Neural progenitor cell (in vitro differentiated cells): ENCODE measurements at regions not wholly inside any gene's neighbourhood (a gene's known extent, or its start where the extent isn't known, plus 50 kb on each side); places are given as distances from the start of the nearest gene placed in this dataset.
A peak's percentile ranks its signal among the peaks of the same experiment; 100 is the strongest.

Source experiments
- DNase-seq: peaks from one replicate; pipeline ENCODE4 v3.0.0-alpha.2; 2016; ENCODE audit warnings: low spot score
- H2AFZ ChIP-seq: fragments of 200-600 bp; sonication (generic); replicated peaks from 2 replicates; pipeline ENCODE4 v1.6.1; 2016; ENCODE audit warnings: antibody characterized with exemption
- H3F3A ChIP-seq: fragments of 200-600 bp; sonication (generic); 2 replicates; pipeline ENCODE4 v1.6.1; 2016; ENCODE audit warnings: antibody characterized with exemption, low read depth
- H3K27ac ChIP-seq: fragments of 200-600 bp; sonication (generic); 2 replicates; pipeline ENCODE4 v1.5.1; 2016; ENCODE audit warnings: mild to moderate bottlenecking
- H3K27me3 ChIP-seq: fragments of 200-600 bp; sonication (generic); 2 replicates; pipeline ENCODE4 v1.6.1; 2016; ENCODE audit warnings: mild to moderate bottlenecking, moderate library complexity
- H3K36me3 ChIP-seq: fragments of 200-600 bp; sonication (generic); 2 replicates; pipeline ENCODE4 v1.5.1; 2016
- H3K4me1 ChIP-seq: fragments of 200-600 bp; sonication (generic); 2 replicates; pipeline ENCODE4 v1.6.1; 2016; ENCODE audit warnings: mixed run types
- H3K4me2 ChIP-seq: fragments of 200-600 bp; sonication (generic); 2 replicates; pipeline ENCODE4 v1.6.1; 2016
- H3K4me3 ChIP-seq: fragments of 200-600 bp; sonication (generic); 2 replicates; pipeline ENCODE4 v1.5.1; 2016
- H3K79me2 ChIP-seq: fragments of 200-600 bp; sonication (generic); 2 replicates; pipeline ENCODE4 v1.6.1; 2016; ENCODE audit warnings: low read depth
- H3K9ac ChIP-seq: fragments of 200-600 bp; sonication (generic); 2 replicates; pipeline ENCODE4 v1.6.1; 2016
- H3K9me3 ChIP-seq: fragments of 200-600 bp; sonication (generic); 2 replicates; pipeline ENCODE4 v1.5.1; 2016; ENCODE audit warnings: low read depth
- H4K20me1 ChIP-seq: fragments of 200-600 bp; sonication (generic); 2 replicates; pipeline ENCODE4 v1.6.1; 2016; ENCODE audit warnings: low read depth
- H3K27ac Mint-ChIP-seq: 3 replicates; pipeline ENCODE4 v1.8.0; 2021; ENCODE audit warnings: mixed read lengths
- H3K27me3 Mint-ChIP-seq: 2 replicates; pipeline ENCODE4 v1.8.0; 2022; ENCODE audit warnings: low read depth, mild to moderate bottlenecking, inconsistent platforms, moderate library complexity, mixed read lengths; ENCODE audit not compliant: insufficient read depth
- H3K36me3 Mint-ChIP-seq: 3 replicates; pipeline ENCODE4 v1.8.0; 2021; ENCODE audit warnings: mixed read lengths
- H3K4me1 Mint-ChIP-seq: 3 replicates; pipeline ENCODE4 v1.8.0; 2021; ENCODE audit warnings: mixed read lengths
- H3K4me3 Mint-ChIP-seq: 3 replicates; pipeline ENCODE4 v1.8.0; 2021; ENCODE audit warnings: mild to moderate bottlenecking, moderate library complexity, mixed read lengths
- H3K9me3 Mint-ChIP-seq: 3 replicates; pipeline ENCODE4 v1.8.0; 2020; ENCODE audit warnings: mixed read lengths
- EZH2 ChIP-seq: fragments of 200-600 bp; sonication (generic); IDR thresholded peaks from 2 replicates; pipeline ENCODE4 v1.6.1; 2017; ENCODE audit warnings: antibody characterized with exemption, mild to moderate bottlenecking, moderate library complexity
- EZH2phosphoT487 ChIP-seq: fragments of 200-600 bp; sonication (generic); IDR thresholded peaks from 2 replicates; pipeline ENCODE4 v1.6.1; 2017; ENCODE audit warnings: antibody characterized with exemption
- TF ChIP-seq, protein P1 (sequence below): fragments of 200-600 bp; sonication (generic); IDR thresholded peaks from 2 replicates; pipeline ENCODE4 v1.5.1; 2017; ENCODE audit warnings: antibody characterized with exemption, mild to moderate bottlenecking

DNA sequence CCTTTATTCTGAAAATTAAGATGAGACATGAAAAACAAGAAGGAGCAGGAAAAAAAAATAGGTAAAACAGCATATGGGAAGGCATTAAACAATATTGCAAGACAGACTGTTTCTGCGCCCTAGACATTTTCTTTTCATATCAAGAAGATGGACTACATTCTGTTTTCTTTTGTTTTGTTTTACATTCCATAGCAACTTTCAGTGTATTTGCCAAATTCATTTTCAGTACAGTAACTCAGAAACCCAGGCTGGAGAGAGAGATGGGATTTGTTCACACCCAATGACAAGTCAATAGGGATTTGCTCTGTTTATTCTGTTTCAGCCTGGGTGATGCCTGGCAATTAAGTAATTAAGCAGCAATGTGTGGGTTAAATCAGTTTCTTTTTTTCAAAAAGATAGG, 892.8 kb upstream of the DIAPH2 start:
- Mint-ChIP-seq H3K27ac (no peak overlapping the region), H3K9me3 (no peaks in the 10 kb centered on the region), H3K27me3 (no peaks in the 10 kb centered on the region), H3K4me3 (no peak overlapping the region), H3K36me3 (no peaks in the 10 kb centered on the region), H3K4me1 (no peaks in the 10 kb centered on the region)
- H3K4me2 ChIP-seq, result no peak overlapping the region
- H3K9ac ChIP-seq, result no peak overlapping the region
- no peaks in the 10 kb centered on the region for H3K27me3 ChIP-seq
- no peak overlapping the region for H2AFZ ChIP-seq
- no peaks in the 10 kb centered on the region for H3K79me2 ChIP-seq
- no peaks in the 10 kb centered on the region for H4K20me1 ChIP-seq
- H3K27ac ChIP-seq, result no peak overlapping the region
- DNase-seq, result no peak
- TF ChIP-seq, protein P1, sequence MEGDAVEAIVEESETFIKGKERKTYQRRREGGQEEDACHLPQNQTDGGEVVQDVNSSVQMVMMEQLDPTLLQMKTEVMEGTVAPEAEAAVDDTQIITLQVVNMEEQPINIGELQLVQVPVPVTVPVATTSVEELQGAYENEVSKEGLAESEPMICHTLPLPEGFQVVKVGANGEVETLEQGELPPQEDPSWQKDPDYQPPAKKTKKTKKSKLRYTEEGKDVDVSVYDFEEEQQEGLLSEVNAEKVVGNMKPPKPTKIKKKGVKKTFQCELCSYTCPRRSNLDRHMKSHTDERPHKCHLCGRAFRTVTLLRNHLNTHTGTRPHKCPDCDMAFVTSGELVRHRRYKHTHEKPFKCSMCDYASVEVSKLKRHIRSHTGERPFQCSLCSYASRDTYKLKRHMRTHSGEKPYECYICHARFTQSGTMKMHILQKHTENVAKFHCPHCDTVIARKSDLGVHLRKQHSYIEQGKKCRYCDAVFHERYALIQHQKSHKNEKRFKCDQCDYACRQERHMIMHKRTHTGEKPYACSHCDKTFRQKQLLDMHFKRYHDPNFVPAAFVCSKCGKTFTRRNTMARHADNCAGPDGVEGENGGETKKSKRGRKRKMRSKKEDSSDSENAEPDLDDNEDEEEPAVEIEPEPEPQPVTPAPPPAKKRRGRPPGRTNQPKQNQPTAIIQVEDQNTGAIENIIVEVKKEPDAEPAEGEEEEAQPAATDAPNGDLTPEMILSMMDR, result no peak
- TF ChIP-seq EZH2phosphoT487, result no peak
- TF ChIP-seq EZH2, result no peak
- H3F3A ChIP-seq, result no peaks in the 10 kb centered on the region
- H3K9me3 ChIP-seq, result no peaks in the 10 kb centered on the region
- H3K4me3 ChIP-seq, result no peak overlapping the region
- H3K4me1 ChIP-seq, result no peaks in the 10 kb centered on the region
- H3K36me3 ChIP-seq, result no peaks in the 10 kb centered on the region

DNA sequence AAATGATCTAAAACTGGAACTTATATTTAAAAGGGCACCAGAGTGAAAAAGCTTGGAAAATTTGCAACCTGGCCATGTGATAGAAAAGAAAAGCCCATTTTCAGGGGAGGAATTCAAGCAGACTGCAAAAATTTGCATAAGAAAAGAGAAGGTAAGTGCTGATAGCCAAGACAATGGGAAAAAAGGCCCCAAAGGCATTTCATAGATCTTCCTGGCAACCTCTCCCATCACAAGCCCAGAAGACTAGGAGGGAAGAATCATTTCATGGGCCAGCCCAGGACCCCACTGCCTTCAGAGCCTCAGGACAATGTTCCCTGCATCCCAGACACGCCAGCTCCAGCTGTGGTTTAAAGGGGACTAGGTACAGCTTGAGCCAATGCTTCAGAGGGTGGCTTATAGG, 887.3 kb upstream of the DIAPH2 start:
- Histone ChIP-seq H3K4me2 (no peak overlapping the region), H3K9me3 (no peaks in the 10 kb centered on the region), H3K4me1 (no peaks in the 10 kb centered on the region), H3K36me3 (no peaks in the 10 kb centered on the region), H3K79me2 (no peaks in the 10 kb centered on the region), H4K20me1 (no peaks in the 10 kb centered on the region), H3F3A (no peaks in the 10 kb centered on the region), H3K27me3 (no peaks in the 10 kb centered on the region), H3K27ac (no peak overlapping the region), H2AFZ (no peak overlapping the region), H3K4me3 (no peak overlapping the region), H3K9ac (no peak overlapping the region)
- H3K4me1 Mint-ChIP-seq, result no peaks in the 10 kb centered on the region
- no peaks in the 10 kb centered on the region for H3K27me3 Mint-ChIP-seq
- H3K36me3 Mint-ChIP-seq, result no peaks in the 10 kb centered on the region
- H3K9me3 Mint-ChIP-seq, result no peaks in the 10 kb centered on the region
- no peak overlapping the region for H3K4me3 Mint-ChIP-seq
- no peak overlapping the region for H3K27ac Mint-ChIP-seq
- DNase-seq, result no peak
- TF ChIP-seq EZH2phosphoT487 (no peak), EZH2 (no peak)
- TF ChIP-seq, protein P1, result no peak

DNA sequence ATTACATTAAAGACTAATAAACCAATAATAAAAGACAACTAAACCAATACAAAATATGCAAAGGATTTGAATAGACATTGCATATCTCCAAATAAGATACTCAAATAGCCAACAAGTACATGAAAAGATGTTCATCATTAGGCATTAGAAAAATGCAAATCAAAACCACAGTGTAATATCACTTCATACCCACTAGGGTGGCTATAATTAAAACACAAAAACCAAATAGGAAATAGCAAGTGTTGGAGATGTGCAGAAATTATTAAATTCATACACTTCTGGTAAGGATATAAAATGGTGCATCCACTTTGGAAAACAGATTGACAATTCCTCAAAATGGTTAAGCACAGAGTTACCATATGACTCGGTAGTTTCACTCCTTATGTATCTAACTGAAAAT, 860.8 kb upstream of the DIAPH2 start:
- DNase-seq, result no peak
- H3F3A ChIP-seq, result no peaks in the 10 kb centered on the region
- no peaks in the 10 kb centered on the region for H3K4me1 ChIP-seq
- no peaks in the 10 kb centered on the region for H4K20me1 ChIP-seq
- no peak overlapping the region for H3K4me2 ChIP-seq
- no peaks in the 10 kb centered on the region for H3K9me3 ChIP-seq
- H3K9me3 Mint-ChIP-seq, result no peaks in the 10 kb centered on the region
- no peaks in the 10 kb centered on the region for H3K27me3 Mint-ChIP-seq
- no peak overlapping the region for H3K27ac ChIP-seq
- no peak overlapping the region for H3K4me3 ChIP-seq
- H3K27me3 ChIP-seq, result no peaks in the 10 kb centered on the region
- no peak overlapping the region for H3K9ac ChIP-seq
- H3K27ac Mint-ChIP-seq, result no peak overlapping the region
- no peaks in the 10 kb centered on the region for H3K36me3 Mint-ChIP-seq
- peaks cover 5% of the 10 kb centered on the region for H3K4me1 Mint-ChIP-seq
- H3K79me2 ChIP-seq, result no peaks in the 10 kb centered on the region
- H3K4me3 Mint-ChIP-seq, result no peak overlapping the region
- H3K36me3 ChIP-seq, result no peaks in the 10 kb centered on the region
- no peak overlapping the region for H2AFZ ChIP-seq
- TF ChIP-seq EZH2phosphoT487 (no peak), EZH2 (no peak)
- TF ChIP-seq, protein P1, result peak; percentile 29

DNA sequence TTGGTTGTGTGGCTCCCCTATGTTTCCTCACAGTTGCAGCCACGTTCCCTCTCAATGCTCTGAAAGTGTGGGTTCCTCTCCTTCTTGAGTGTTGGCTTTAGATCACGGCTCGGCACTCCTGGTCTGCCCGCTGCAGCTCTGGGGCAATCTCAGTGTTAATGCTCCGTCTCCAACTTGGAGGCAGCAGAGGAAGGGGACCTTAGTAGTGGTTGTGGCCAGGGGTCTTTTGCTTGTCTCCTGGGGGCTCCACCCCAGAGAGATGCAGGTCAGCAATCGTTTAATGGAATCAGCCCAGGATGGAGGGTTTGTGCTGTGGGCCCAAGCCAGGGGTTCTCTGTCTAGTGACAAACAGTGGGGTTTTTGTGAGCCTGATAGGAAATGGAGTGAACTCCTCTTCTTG, 849.4 kb upstream of the DIAPH2 start:
- TF ChIP-seq EZH2, result no peak
- no peak for TF ChIP-seq EZH2phosphoT487
- TF ChIP-seq, protein P1, result no peak
- H3K4me3 ChIP-seq, result no peak overlapping the region
- H3F3A ChIP-seq, result no peaks in the 10 kb centered on the region
- H3K9ac ChIP-seq, result no peak overlapping the region
- no peaks in the 10 kb centered on the region for H3K27me3 Mint-ChIP-seq
- H3K4me2 ChIP-seq, result no peak overlapping the region
- H3K4me1 Mint-ChIP-seq, result no peaks in the 10 kb centered on the region
- no peak overlapping the region for H3K4me3 Mint-ChIP-seq
- H4K20me1 ChIP-seq, result no peaks in the 10 kb centered on the region
- no peaks in the 10 kb centered on the region for H3K27me3 ChIP-seq
- H2AFZ ChIP-seq, result no peak overlapping the region
- H3K27ac Mint-ChIP-seq, result no peak overlapping the region
- H3K36me3 ChIP-seq, result no peaks in the 10 kb centered on the region
- H3K27ac ChIP-seq, result no peak overlapping the region
- H3K79me2 ChIP-seq, result no peaks in the 10 kb centered on the region
- no peaks in the 10 kb centered on the region for H3K9me3 Mint-ChIP-seq
- no peaks in the 10 kb centered on the region for H3K4me1 ChIP-seq
- H3K36me3 Mint-ChIP-seq, result no peaks in the 10 kb centered on the region
- H3K9me3 ChIP-seq, result no peaks in the 10 kb centered on the region
- no peak for DNase-seq
